Effector memory CD8-positive, alpha-beta T cell (primary cell): ENCODE measurements at regions not wholly inside any gene's neighbourhood (a gene's known extent, or its start where the extent isn't known, plus 50 kb on each side); places are given as distances from the start of the nearest gene placed in this dataset.

Experiments used
- ATAC-seq: fragments of 150-1000 bp; cut with Tn5 transposase; replicated peaks from 2 replicates; pipeline ENCODE4 v1.10.0; 2021; ENCODE audit warnings: mild to moderate bottlenecking, moderate library complexity
- DNase-seq, 3 experiments: peaks; one replicate each; pipeline ENCODE4 v3.0.0; 2021
- H3K27ac Mint-ChIP-seq, 2 donors: one replicate each; pipeline ENCODE4 v1.8.0; 2022; ENCODE audit warnings: mild to moderate bottlenecking in 2 of 2, mixed read lengths in 2 of 2, moderate library complexity in 2 of 2
- H3K27me3 Mint-ChIP-seq, 2 donors: one replicate each; pipeline ENCODE4 v1.8.0; 2022; ENCODE audit warnings: mixed read lengths in 2 of 2
- H3K36me3 Mint-ChIP-seq: one replicate; pipeline ENCODE4 v1.8.0; 2022; ENCODE audit warnings: mild to moderate bottlenecking, moderate library complexity, mixed read lengths; ENCODE audit not compliant: insufficient read depth
- H3K4me1 Mint-ChIP-seq, 2 donors: one replicate each; pipeline ENCODE4 v1.8.0; 2022; ENCODE audit warnings: low read depth in 2 of 2, mixed read lengths in 2 of 2
- H3K4me3 Mint-ChIP-seq, 2 donors: one replicate each; pipeline ENCODE4 v1.8.0; 2022; ENCODE audit warnings: mild to moderate bottlenecking in 2 of 2, mixed read lengths in 2 of 2, moderate library complexity in 2 of 2
- H3K9me3 Mint-ChIP-seq, 2 donors: one replicate each; pipeline ENCODE4 v1.8.0; 2022; ENCODE audit warnings: mixed read lengths in 2 of 2

- no peaks in the 10 kb centered on the region for H3K36me3 Mint-ChIP-seq
- no peak overlapping the region for H3K4me3 Mint-ChIP-seq
- H3K4me1 Mint-ChIP-seq: no peaks in the 10 kb centered on the region
- ATAC-seq: no peak
- H3K27me3 Mint-ChIP-seq: no peaks in the 10 kb centered on the region
- DNase-seq: no peak
- peaks cover 3 to 9% of the 10 kb centered on the region in 2 donors for H3K9me3 Mint-ChIP-seq
- no peak overlapping the region for H3K27ac Mint-ChIP-seq
These were observed 383.9 kb downstream of the SH3GL2 start for GRCh38 chr9:17962747-17963146.

GRCh38 chr9:17963498-17963897 is 384.6 kb downstream of the SH3GL2 start:
- H3K27ac Mint-ChIP-seq: no peak overlapping the region
- H3K4me1 Mint-ChIP-seq: no peaks in the 10 kb centered on the region
- ATAC-seq (no peak), DNase-seq (no peak)
- H3K9me3 Mint-ChIP-seq: peaks cover 3 to 9% of the 10 kb centered on the region in 2 donors
- no peak overlapping the region for H3K4me3 Mint-ChIP-seq
- H3K36me3 Mint-ChIP-seq: no peaks in the 10 kb centered on the region
- no peaks in the 10 kb centered on the region for H3K27me3 Mint-ChIP-seq

GRCh38 chr9:17967731-17968130 is 388.9 kb downstream of the SH3GL2 start:
- DNase-seq: no peak
- H3K27ac Mint-ChIP-seq: no peak overlapping the region
- H3K36me3 Mint-ChIP-seq: no peaks in the 10 kb centered on the region
- no peak for ATAC-seq
- no peaks in the 10 kb centered on the region for H3K27me3 Mint-ChIP-seq
- H3K9me3 Mint-ChIP-seq: peaks cover 0 to 3% of the 10 kb centered on the region in 2 donors
- H3K4me3 Mint-ChIP-seq: no peak overlapping the region
- H3K4me1 Mint-ChIP-seq: no peaks in the 10 kb centered on the region

- Mint-ChIP-seq H3K4me3 (no peak overlapping the region), H3K27ac (no peak overlapping the region), H3K4me1 (no peaks in the 10 kb centered on the region), H3K9me3 (peaks cover 0 to 3% of the 10 kb centered on the region in 2 donors), H3K27me3 (no peaks in the 10 kb centered on the region), H3K36me3 (no peaks in the 10 kb centered on the region)
- DNase-seq (no peak), ATAC-seq (no peak)
These were observed 390.4 kb downstream of the SH3GL2 start for GRCh38 chr9:17969232-17969631.

- no peak for DNase-seq
- Mint-ChIP-seq H3K4me3 (no peak overlapping the region), H3K4me1 (no peaks in the 10 kb centered on the region), H3K9me3 (peaks cover 4 to 9% of the 10 kb centered on the region in 2 donors), H3K36me3 (no peaks in the 10 kb centered on the region), H3K27ac (no peak overlapping the region), H3K27me3 (no peaks in the 10 kb centered on the region)
- ATAC-seq: no peak
These were observed 391.4 kb downstream of the SH3GL2 start for GRCh38 chr9:17970277-17970676.

- ATAC-seq: no peak
These were observed 399.9 kb downstream of the SH3GL2 start for GRCh38 chr9:17978773-17979172.

GRCh38 chr9:17986595-17986994 is 407.7 kb downstream of the SH3GL2 start:
- Mint-ChIP-seq H3K27ac (no peak overlapping the region), H3K4me1 (no peaks in the 10 kb centered on the region), H3K27me3 (no peaks in the 10 kb centered on the region), H3K36me3 (no peaks in the 10 kb centered on the region), H3K4me3 (no peak overlapping the region), H3K9me3 (peaks cover under 1 to 1% of the 10 kb centered on the region in 2 donors)
- no peak for DNase-seq
- ATAC-seq: no peak

More at GRCh38 chr9:17978773-17979172, 399.9 kb downstream of the SH3GL2 start:
- Mint-ChIP-seq H3K4me1 (no peaks in the 10 kb centered on the region), H3K27me3 (no peaks in the 10 kb centered on the region), H3K4me3 (no peak overlapping the region), H3K27ac (no peak overlapping the region), H3K9me3 (peaks cover 16 to 40% of the 10 kb centered on the region in 2 donors), H3K36me3 (no peaks in the 10 kb centered on the region)
- no peak for DNase-seq

GRCh38 chr9:17987189-17987588 is 408.3 kb downstream of the SH3GL2 start:
- H3K9me3 Mint-ChIP-seq: peaks cover 0 to 7% of the 10 kb centered on the region in 2 donors
- ATAC-seq: no peak
- no peaks in the 10 kb centered on the region for H3K36me3 Mint-ChIP-seq
- DNase-seq: no peak
- no peaks in the 10 kb centered on the region for H3K27me3 Mint-ChIP-seq
- no peaks in the 10 kb centered on the region for H3K4me1 Mint-ChIP-seq
- no peak overlapping the region for H3K4me3 Mint-ChIP-seq
- H3K27ac Mint-ChIP-seq: no peak overlapping the region

GRCh38 chr9:17988489-17988888 is 409.6 kb downstream of the SH3GL2 start:
- Mint-ChIP-seq H3K4me1 (no peaks in the 10 kb centered on the region), H3K4me3 (no peak overlapping the region), H3K36me3 (no peaks in the 10 kb centered on the region), H3K27ac (no peak overlapping the region), H3K9me3 (peaks cover 0 to 12% of the 10 kb centered on the region in 2 donors), H3K27me3 (no peaks in the 10 kb centered on the region)
- ATAC-seq (no peak), DNase-seq (no peak)

GRCh38 chr9:17990602-17991001 is 411.7 kb downstream of the SH3GL2 start:
- Mint-ChIP-seq H3K36me3 (no peaks in the 10 kb centered on the region), H3K4me1 (no peaks in the 10 kb centered on the region), H3K27ac (no peak overlapping the region), H3K4me3 (no peak overlapping the region), H3K9me3 (peaks cover 2 to 12% of the 10 kb centered on the region in 2 donors), H3K27me3 (no peaks in the 10 kb centered on the region)
- no peak for DNase-seq
- no peak for ATAC-seq

GRCh38 chr9:17993024-17993423 is 414.2 kb downstream of the SH3GL2 start:
- DNase-seq (no peak), ATAC-seq (no peak)
- H3K27me3 Mint-ChIP-seq: no peaks in the 10 kb centered on the region
- H3K36me3 Mint-ChIP-seq: no peaks in the 10 kb centered on the region
- no peaks in the 10 kb centered on the region for H3K4me1 Mint-ChIP-seq
- no peak overlapping the region for H3K27ac Mint-ChIP-seq
- peaks cover 2 to 19% of the 10 kb centered on the region in 2 donors for H3K9me3 Mint-ChIP-seq
- no peak overlapping the region for H3K4me3 Mint-ChIP-seq

- Mint-ChIP-seq H3K9me3 (peaks cover 2 to 19% of the 10 kb centered on the region in 2 donors), H3K27ac (no peak overlapping the region)
These were observed 416.0 kb downstream of the SH3GL2 start for GRCh38 chr9:17994695-17995425.

GRCh38 chr9:17996728-17997127 is 417.9 kb downstream of the SH3GL2 start:
- H3K9me3 Mint-ChIP-seq: peaks cover 2 to 17% of the 10 kb centered on the region in 2 donors
- no peaks in the 10 kb centered on the region for H3K36me3 Mint-ChIP-seq
- H3K4me1 Mint-ChIP-seq: no peaks in the 10 kb centered on the region
- no peak overlapping the region for H3K4me3 Mint-ChIP-seq
- no peak for ATAC-seq
- DNase-seq: no peak
- no peak overlapping the region for H3K27ac Mint-ChIP-seq
- no peaks in the 10 kb centered on the region for H3K27me3 Mint-ChIP-seq

More at GRCh38 chr9:17994695-17995425, 416.0 kb downstream of the SH3GL2 start:
- ATAC-seq (no peak), DNase-seq (no peak)
- Mint-ChIP-seq H3K36me3 (no peaks in the 10 kb centered on the region), H3K4me3 (no peak overlapping the region), H3K4me1 (no peaks in the 10 kb centered on the region), H3K27me3 (no peaks in the 10 kb centered on the region)

- H3K4me1 Mint-ChIP-seq: no peaks in the 10 kb centered on the region
- no peaks in the 10 kb centered on the region for H3K36me3 Mint-ChIP-seq
- no peak for DNase-seq
- H3K9me3 Mint-ChIP-seq: peaks cover 5 to 7% of the 10 kb centered on the region in 2 donors
- H3K27me3 Mint-ChIP-seq: no peaks in the 10 kb centered on the region
- no peak overlapping the region for H3K27ac Mint-ChIP-seq
- H3K4me3 Mint-ChIP-seq: no peak overlapping the region
- no peak for ATAC-seq
These were observed 424.0 kb downstream of the SH3GL2 start for GRCh38 chr9:18002718-18003438.
